ENCODE measurements at regions not wholly inside any gene's neighbourhood (a gene's known extent, or its start where the extent isn't known, plus 50 kb on each side); places are given as distances from the start of the nearest gene placed in this dataset.
"Not testable (repeated sequence)": the region's sequence is repeated elsewhere in the genome, so short reads cannot be mapped to it uniquely, and the experiment has no call there.

GRCh38 chr5:89072842-89073672 is 190.1 kb upstream of the MEF2C start:
- in situ Hi-C loops (cut with HindIII; ENCODE audit: low sequenced_read_pairs), result no loop called here

DNA sequence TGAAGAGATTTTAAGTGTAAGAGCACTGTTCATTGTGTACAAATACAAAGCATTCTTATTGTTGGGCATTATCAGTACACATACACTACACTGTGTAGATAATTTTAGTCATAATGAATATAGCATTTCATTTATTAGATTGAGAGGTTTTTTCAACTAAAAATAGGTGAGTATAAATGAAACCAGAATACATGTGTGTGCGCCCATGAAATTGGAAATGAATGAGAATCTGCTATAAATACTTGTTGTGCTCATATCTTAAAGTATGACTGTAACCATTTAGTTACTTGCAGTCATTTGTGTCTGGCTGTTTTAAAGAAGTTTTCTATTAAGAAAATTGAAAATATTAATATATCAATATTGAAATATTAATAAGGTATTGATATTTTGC is 189.0 kb upstream of the MEF2C start:
- in situ Hi-C loops (cut with HindIII; ENCODE audit: low sequenced_read_pairs), result no loop called here

GRCh38 chr5:89071101-89071940 is 188.3 kb upstream of the MEF2C start:
- in situ Hi-C loops (cut with HindIII; ENCODE audit: low sequenced_read_pairs), result no loop called here

DNA sequence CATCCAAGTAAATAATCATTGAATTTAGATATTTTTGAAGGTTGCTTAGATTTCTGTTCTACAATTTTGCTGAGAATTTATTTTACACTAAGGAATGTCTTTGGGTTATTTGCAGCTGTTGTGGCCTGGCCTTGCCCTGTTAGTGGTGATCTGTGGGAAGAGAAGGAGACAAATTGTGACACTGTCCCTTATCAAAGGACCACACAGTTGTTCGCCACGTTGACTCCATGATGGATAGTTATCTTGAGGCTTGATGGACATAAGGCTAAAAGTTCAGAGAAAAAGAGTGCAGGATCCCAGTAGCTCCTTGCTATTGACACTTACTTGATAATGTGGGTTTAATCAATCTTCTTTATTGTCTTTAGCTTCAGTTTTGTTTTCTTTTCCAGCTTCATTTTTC is 186.6 kb upstream of the MEF2C start:
- in situ Hi-C loops (cut with HindIII; ENCODE audit: low sequenced_read_pairs), result no loop called here

DNA sequence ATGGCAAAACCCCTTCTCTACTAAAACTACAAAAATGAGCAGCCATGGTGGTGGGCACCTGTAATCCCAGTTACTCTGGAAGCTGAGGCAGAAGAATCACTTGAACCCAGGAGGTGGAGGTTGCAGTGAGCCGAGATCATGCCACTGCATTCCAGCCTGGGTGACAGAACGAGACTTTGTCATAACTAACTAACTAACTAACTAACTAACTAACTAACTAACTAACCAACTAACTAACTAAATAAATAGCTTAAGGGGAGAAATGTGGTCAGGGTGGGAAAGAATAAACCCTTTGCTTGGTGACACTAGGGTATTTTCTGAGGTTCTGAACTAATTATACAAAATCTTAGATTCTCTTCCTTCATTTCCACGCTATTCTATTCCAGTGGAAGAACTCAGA is 184.4 kb upstream of the MEF2C start:
- in situ Hi-C loops (cut with HindIII; ENCODE audit: low sequenced_read_pairs), result no loop called here

- in situ Hi-C loops (cut with HindIII; ENCODE audit: low sequenced_read_pairs), result no loop called here
These were observed 182.9 kb upstream of the MEF2C start for GRCh38 chr5:89065919-89066318.

GRCh38 chr5:89064736-89065135 is 181.8 kb upstream of the MEF2C start:
- in situ Hi-C loops (cut with HindIII; ENCODE audit: low sequenced_read_pairs), result no loop called here

DNA sequence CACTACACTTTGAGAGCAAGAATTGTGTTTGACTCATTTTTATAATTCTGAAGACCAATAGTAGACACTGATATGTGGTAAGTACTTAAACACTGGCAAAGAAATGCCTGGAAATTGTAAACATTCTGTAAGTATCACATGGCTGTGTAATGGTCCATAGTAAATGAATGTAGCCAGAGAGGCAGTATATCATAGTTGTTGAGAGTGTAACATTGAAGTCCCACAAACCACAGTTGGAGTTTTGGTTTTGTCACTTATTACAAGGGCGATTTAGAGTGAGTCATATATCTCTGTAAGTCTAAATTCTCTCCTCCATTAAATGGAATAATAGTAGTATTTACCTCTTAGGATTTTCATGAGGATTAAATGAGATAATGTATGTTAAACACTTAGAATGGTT is 181.1 kb upstream of the MEF2C start:
- in situ Hi-C loops (cut with HindIII; ENCODE audit: low sequenced_read_pairs), result no loop called here

GRCh38 chr5:89060768-89061167 is 177.8 kb upstream of the MEF2C start:
- in situ Hi-C loops (cut with HindIII; ENCODE audit: low sequenced_read_pairs), result no loop called here

GRCh38 chr5:89059274-89059673 is 176.3 kb upstream of the MEF2C start:
- in situ Hi-C loops (cut with HindIII; ENCODE audit: low sequenced_read_pairs), result no loop called here

GRCh38 chr5:89055695-89056085 is 172.7 kb upstream of the MEF2C start:
- in situ Hi-C loops (cut with HindIII; ENCODE audit: low sequenced_read_pairs), result no loop called here

DNA sequence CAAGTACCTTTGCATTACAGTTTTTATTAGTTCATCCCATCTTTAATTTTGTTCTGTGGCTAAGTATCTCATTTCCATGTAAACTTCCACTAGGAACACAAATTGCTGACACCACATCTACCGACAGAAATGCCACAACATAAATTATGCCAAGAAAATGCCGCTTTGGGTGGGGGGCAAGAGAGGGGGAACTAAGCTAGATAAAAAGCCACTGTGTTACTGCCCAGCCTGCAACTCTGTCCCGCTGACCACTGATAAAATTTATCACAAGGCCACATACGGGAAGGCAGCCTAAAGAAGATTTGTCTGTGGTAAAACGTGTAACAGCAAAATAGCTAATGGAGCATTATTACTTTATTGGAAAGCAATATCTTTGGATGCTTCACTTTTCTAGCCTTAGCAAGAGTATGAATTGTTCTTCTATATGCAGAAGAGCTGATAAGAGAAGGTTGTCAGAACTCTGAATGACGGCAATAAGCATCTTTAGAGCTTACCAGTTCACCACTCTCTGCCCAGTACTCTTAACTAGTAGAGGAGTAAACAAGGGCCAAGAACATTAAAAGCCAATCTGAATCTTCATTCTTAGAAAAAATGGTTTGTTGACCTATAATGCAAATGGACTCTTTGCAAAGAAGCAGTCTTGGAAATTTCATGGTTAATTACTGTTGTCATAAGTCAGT is 172.2 kb upstream of the MEF2C start:
- in situ Hi-C loops (cut with HindIII; ENCODE audit: low sequenced_read_pairs), result no loop called here

DNA sequence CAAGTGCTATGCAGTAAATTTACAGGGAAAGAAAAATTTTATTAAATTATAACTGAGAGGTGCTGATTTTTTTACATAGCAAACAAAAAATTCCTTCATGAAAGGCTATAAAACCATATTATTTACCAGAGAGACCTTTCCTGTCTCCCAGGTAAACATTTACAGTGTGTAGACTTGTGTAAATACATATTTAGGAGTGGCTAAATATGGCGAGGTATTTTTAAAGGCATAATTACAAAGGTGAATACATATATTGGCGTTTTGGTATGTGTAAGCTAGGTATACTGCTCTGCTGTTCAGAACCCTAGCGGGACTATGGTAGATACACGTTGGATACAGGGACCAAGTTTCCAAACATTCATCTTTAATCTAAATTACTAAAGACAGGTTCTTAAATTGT is 170.6 kb upstream of the MEF2C start:
- in situ Hi-C loops (cut with HindIII; ENCODE audit: low sequenced_read_pairs), result no loop called here

DNA sequence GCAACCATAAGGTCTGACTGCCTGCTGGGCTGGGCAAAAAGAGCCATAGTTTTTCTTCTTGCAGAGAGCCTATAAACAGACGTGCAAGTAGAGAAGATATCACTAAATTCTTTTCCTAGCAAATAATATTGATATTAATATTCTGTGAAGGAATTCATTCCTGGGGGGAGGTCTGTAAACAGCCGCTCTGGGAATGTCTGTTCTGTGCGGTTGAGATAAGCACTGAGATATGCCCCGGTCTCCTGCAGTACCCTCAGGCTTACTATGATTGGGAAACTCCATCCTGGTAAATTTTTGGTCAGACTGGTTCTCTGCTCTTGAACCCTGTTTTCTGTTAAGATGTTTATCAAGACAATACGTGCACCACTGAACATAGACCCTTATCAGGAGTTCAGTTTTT is 167.1 kb upstream of the MEF2C start:
- in situ Hi-C loops (cut with HindIII; ENCODE audit: low sequenced_read_pairs), result not testable (repeated sequence)

DNA sequence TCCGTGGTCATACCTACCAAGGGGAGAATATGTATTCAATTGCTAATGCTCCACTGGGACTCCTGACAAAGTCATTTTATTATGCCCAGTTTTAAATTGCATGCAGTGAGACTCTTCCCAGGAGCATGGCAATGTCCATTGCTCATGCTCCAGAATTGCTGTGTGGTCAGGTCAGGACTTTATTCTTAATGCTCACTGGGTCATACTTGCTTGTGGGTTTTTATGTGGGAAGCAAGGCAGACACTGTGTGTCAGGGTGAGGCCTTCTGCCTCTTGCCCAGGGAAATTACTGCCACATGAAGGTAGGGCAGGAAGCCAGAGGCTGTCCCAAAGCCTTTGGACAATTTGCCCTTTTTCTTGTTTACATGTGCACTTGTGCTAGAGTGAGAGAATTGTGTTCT is 164.6 kb upstream of the MEF2C start:
- in situ Hi-C loops (cut with HindIII; ENCODE audit: low sequenced_read_pairs), result loop anchor here (25.0 kb wide), 1 partner anchor 310 kb away; no protein-coding TSS in a partner anchor

GRCh38 chr5:89045216-89045615 is 162.2 kb upstream of the MEF2C start:
- in situ Hi-C loops (cut with HindIII; ENCODE audit: low sequenced_read_pairs), result loop anchor here (25.0 kb wide), 1 partner anchor 308 kb away; no protein-coding TSS in a partner anchor

- in situ Hi-C loops (cut with HindIII; ENCODE audit: low sequenced_read_pairs), result loop anchor here (25.0 kb wide), 1 partner anchor 307 kb away; no protein-coding TSS in a partner anchor
These were observed 161.8 kb upstream of the MEF2C start for GRCh38 chr5:89044674-89045200.

DNA sequence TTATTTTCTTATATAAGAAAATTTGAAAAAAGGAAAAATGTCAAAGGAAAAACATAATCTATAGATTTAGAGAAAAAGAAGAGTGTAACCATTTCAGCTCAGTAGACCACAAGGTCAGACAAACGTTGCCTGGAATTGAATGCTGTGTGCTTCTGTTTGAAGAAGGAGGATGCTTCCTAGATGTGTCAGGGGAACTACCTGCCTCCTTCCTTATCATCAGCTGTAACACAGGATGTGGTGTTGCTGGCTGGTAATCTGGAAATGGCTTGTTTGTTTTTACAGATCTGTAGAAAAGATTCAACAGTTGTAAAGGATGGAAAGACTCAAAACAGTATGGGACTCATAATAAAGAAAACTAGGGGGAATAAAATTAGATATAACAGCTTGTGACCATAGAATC is 160.7 kb upstream of the MEF2C start:
- in situ Hi-C loops (cut with HindIII; ENCODE audit: low sequenced_read_pairs), result loop anchor here (25.0 kb wide), 1 partner anchor 306 kb away; no protein-coding TSS in a partner anchor

DNA sequence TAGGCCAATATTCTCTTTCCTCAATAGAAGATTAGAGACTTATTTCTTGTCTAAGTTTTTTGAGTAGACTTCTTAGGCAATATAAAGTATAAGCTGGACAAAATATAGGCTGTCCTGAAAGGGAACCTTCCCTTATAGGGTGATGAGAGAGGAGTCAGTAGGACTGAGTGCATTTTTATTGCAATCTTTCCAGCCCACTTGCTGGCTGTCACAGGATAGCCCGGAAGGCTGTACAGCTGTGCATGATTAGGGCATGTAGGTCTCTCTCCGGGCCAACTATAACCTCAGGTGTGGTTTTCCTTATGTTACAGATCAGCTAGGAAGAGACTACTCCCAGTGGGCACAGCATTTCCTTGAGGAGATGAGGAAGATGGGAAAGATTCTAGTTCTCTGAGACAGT is 159.8 kb upstream of the MEF2C start:
- in situ Hi-C loops (cut with HindIII; ENCODE audit: low sequenced_read_pairs), result loop anchor here (25.0 kb wide), 1 partner anchor 305 kb away; no protein-coding TSS in a partner anchor

DNA sequence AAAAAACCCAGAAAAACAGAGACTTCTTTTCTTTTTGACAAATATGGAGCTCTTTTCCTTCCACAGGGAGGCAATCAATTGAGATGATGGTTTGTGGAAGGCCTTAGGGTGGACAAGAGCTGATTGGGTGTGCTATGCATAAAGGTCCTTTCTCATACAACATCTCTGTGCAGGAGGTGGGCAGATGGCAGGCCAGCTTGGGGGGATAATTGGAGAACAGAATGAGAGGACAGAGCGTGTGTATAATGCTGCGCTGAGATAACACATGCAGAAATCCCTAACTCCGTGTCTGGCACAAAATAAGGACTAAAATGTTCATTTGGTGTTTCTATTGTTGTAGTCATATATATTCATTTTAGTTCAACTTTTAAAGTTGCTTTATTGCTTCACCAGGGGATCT is 159.0 kb upstream of the MEF2C start:
- in situ Hi-C loops (cut with HindIII; ENCODE audit: low sequenced_read_pairs), result loop anchor here (25.0 kb wide), 1 partner anchor 305 kb away; no protein-coding TSS in a partner anchor

DNA sequence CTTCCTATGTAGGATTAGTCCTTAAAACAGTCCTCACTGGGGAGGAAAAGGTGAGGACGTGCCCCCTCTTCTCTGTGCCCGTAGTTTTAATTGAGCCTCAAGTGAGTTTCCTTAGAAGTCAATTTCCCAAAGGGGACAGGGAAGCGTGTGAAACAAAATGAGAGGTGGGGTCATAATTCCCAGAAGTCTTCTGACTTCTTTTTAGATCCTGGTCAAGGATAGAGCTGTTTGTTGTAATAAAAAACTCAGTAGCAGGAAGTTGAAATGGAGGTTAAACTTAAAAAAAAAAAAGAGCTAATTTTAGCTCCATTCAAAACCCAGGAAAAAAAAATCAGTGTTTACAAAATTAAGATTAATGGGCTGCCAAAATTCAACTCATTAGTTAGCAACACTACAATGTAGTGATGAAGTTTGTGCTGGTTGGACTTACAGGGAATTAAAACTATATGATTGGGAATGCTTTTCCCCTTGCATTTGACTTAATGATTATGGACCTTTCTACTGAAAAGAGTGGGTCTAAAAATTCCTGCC is 158.3 kb upstream of the MEF2C start:
- in situ Hi-C loops (cut with HindIII; ENCODE audit: low sequenced_read_pairs), result loop anchor here (25.0 kb wide), 1 partner anchor 304 kb away; no protein-coding TSS in a partner anchor

Data from endothelial cell of hepatic sinusoid (primary cell).